CD4-positive, alpha-beta T cell (primary cell): ENCODE measurements at regions not wholly inside any gene's neighbourhood (a gene's known extent, or its start where the extent isn't known, plus 50 kb on each side); places are given as distances from the start of the nearest gene placed in this dataset.

ENCODE experiments used
- ATAC-seq: fragments of 200-7000 bp; cut with Tn5 transposase; one replicate; pipeline ENCODE4 v1.10.0; 2022; ENCODE audit warnings: mild to moderate bottlenecking; ENCODE audit not compliant: poor library complexity
- CTCF ChIA-PET: fragments of 350-600 bp; sonication (Branson Sonifier 250); formaldehyde crosslinking; loops from one replicate; lab custom pipeline; 2021; ENCODE audit warnings: antibody characterized with exemption, inconsistent platforms; lab: Charles Lee
- POLR2A ChIA-PET: fragments of 350-600 bp; sonication (Branson Sonifier 250); formaldehyde crosslinking; loops from one replicate; lab custom pipeline; 2021; ENCODE audit warnings: antibody characterized with exemption, inconsistent platforms; lab: Charles Lee
- DNase-seq, 14 experiments: peaks; one replicate each; pipeline ENCODE4 v3.0.0-alpha.2; 2013 to 2020; ENCODE audit warnings: mixed read lengths in 2 of 14
- H3K27ac ChIP-seq, 2 donors: one replicate each; pipeline versions ENCODE4 v1.5.1 to v1.7.0; 2013; ENCODE audit warnings: low read length in 2 of 2, low read depth in 1 of 2, mild to moderate bottlenecking in 1 of 2
- H3K27me3 ChIP-seq, 2 experiments: 1 replicate in 1 of 2; 2 replicates in 1 of 2; pipeline versions ENCODE4 v1.6.1 to v1.7.0; 2013; ENCODE audit warnings: low read length in 2 of 2, control low read depth in 1 of 2, mild to moderate bottlenecking in 1 of 2, moderate library complexity in 1 of 2; ENCODE audit not compliant: insufficient read depth in 2 of 2, control insufficient read depth in 1 of 2
- H3K36me3 ChIP-seq: one replicate; pipeline ENCODE4 v1.6.1; 2013; ENCODE audit warnings: low read length, control low read depth; ENCODE audit not compliant: insufficient read depth
- H3K4me1 ChIP-seq: one replicate; pipeline ENCODE4 v1.6.1; 2013; ENCODE audit warnings: low read length, control low read depth; ENCODE audit not compliant: insufficient read depth
- H3K4me3 ChIP-seq: one replicate; pipeline ENCODE4 v1.5.1; 2013; ENCODE audit warnings: mild to moderate bottlenecking, low read length, moderate library complexity
- H3K9me3 ChIP-seq, 2 experiments: 1 replicate in 1 of 2; 2 replicates in 1 of 2; pipeline versions ENCODE4 v1.6.1 to v1.7.0; 2013; ENCODE audit warnings: low read length in 2 of 2, mild to moderate bottlenecking in 2 of 2, control low read depth in 1 of 2, moderate library complexity in 1 of 2; ENCODE audit not compliant: control insufficient read depth in 1 of 2, insufficient read depth in 1 of 2
- H3K27ac Mint-ChIP-seq: one replicate; pipeline ENCODE4 v1.8.0; 2020; ENCODE audit warnings: mixed read lengths
- H3K27me3 Mint-ChIP-seq: one replicate; pipeline ENCODE4 v1.8.0; 2021; ENCODE audit warnings: mixed read lengths
- H3K36me3 Mint-ChIP-seq: one replicate; pipeline ENCODE4 v1.8.0; 2021; ENCODE audit warnings: low read depth, mixed read lengths
- H3K4me1 Mint-ChIP-seq: one replicate; pipeline ENCODE4 v1.8.0; 2021; ENCODE audit warnings: low read depth, mixed read lengths
- H3K4me3 Mint-ChIP-seq: one replicate; pipeline ENCODE4 v1.8.0; 2020; ENCODE audit warnings: mild to moderate bottlenecking, mixed read lengths
- H3K9me3 Mint-ChIP-seq: one replicate; pipeline ENCODE4 v1.8.0; 2020; ENCODE audit warnings: mixed read lengths
- intact Hi-C, 2 experiments: fragments of 100-400 bp; cut with DNase I in 1 of 2; cut with micrococcal nuclease in 1 of 2; formaldehyde crosslinking; loops; one replicate each; pipeline versions ENCODE4 v1.15.1 to v1.9.0; 2023 to 2025; cut with DNase I, micrococcal nuclease
- TF ChIP-seq, protein P1 (sequence below): fragments of 200-600 bp; IDR thresholded peaks from one replicate; pipeline ENCODE4 v1.8.0; 2022; ENCODE audit warnings: antibody characterized with exemption, mild to moderate bottlenecking

DNA sequence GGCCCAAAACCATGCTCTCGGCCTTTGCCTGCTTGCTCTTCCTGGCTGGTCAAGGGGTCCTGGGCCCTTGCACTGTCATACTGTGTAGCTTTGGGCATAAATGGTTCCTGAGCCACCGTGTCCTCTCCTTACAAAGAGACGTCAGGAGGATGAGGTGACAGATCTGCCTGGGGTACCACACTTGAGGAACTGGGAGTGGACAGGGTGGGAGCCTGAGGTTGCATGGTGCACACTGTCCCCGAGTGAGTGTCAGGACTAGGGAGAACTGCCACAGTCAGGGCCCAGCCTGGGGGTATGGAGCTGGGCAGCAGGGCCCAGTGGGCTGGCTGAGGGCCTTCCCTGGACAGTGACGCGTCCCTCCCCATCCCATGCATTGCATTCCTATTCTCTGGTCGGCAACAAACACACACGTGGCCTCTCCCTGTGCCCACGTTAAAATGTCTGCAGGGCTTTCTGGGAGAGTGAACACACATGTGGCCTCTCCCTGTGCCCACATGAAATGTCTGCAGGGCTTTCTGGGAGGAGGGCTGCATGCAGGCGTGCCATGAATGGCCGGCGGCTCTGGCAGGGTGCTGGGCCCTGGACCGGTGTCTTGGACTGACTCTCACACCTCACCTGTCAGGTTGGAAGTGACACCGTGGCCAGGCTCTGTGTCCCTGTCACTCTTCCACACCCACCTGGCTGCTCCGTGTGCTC is 122.1 kb upstream of the COL5A1 start:
- no peak overlapping the region for H3K27ac ChIP-seq
- H3K9me3 ChIP-seq = peaks cover 0 to 19% of the 10 kb centered on the region in 2 experiments
- Mint-ChIP-seq H3K27me3 (peaks cover 6% of the 10 kb centered on the region), H3K27ac (no peak overlapping the region), H3K36me3 (no peaks in the 10 kb centered on the region), H3K4me1 (no peaks in the 10 kb centered on the region), H3K9me3 (no peaks in the 10 kb centered on the region), H3K4me3 (no peak overlapping the region)
- no peak overlapping the region for H3K4me3 ChIP-seq
- ChIA-PET POLR2A (no interaction called here), CTCF (no interaction called here)
- intact Hi-C loops = no loop called here
- no peaks in the 10 kb centered on the region for H3K36me3 ChIP-seq
- no peaks in the 10 kb centered on the region for H3K4me1 ChIP-seq
- peak in 1 of 14 experiments; percentile 4 for DNase-seq
- no peaks in the 10 kb centered on the region for H3K27me3 ChIP-seq
- TF ChIP-seq, protein P1, sequence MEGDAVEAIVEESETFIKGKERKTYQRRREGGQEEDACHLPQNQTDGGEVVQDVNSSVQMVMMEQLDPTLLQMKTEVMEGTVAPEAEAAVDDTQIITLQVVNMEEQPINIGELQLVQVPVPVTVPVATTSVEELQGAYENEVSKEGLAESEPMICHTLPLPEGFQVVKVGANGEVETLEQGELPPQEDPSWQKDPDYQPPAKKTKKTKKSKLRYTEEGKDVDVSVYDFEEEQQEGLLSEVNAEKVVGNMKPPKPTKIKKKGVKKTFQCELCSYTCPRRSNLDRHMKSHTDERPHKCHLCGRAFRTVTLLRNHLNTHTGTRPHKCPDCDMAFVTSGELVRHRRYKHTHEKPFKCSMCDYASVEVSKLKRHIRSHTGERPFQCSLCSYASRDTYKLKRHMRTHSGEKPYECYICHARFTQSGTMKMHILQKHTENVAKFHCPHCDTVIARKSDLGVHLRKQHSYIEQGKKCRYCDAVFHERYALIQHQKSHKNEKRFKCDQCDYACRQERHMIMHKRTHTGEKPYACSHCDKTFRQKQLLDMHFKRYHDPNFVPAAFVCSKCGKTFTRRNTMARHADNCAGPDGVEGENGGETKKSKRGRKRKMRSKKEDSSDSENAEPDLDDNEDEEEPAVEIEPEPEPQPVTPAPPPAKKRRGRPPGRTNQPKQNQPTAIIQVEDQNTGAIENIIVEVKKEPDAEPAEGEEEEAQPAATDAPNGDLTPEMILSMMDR = no peak
- no peak for ATAC-seq

GRCh38 chr9:134521817-134522501 is 119.6 kb upstream of the COL5A1 start:
- intact Hi-C loops = no loop called here
- Mint-ChIP-seq H3K4me1 (no peaks in the 10 kb centered on the region), H3K36me3 (no peaks in the 10 kb centered on the region), H3K4me3 (no peak overlapping the region), H3K27me3 (peaks cover 12% of the 10 kb centered on the region), H3K9me3 (no peaks in the 10 kb centered on the region), H3K27ac (no peak overlapping the region)
- ATAC-seq (no peak), DNase-seq (peak in 1 of 14 experiments; percentile 4)
- peaks cover 0 to 2% of the 10 kb centered on the region in 2 experiments for H3K27me3 ChIP-seq
- H3K27ac ChIP-seq = no peak overlapping the region
- no peaks in the 10 kb centered on the region for H3K36me3 ChIP-seq
- TF ChIP-seq, protein P1 = no peak
- ChIA-PET CTCF (no interaction called here), POLR2A (no interaction called here)
- peaks cover 0 to 18% of the 10 kb centered on the region in 2 experiments for H3K9me3 ChIP-seq
- H3K4me3 ChIP-seq = no peak overlapping the region
- H3K4me1 ChIP-seq = no peaks in the 10 kb centered on the region

GRCh38 chr9:134522502-134522848 is 119.1 kb upstream of the COL5A1 start:
- intact Hi-C loops = no loop called here
- CTCF ChIA-PET = no interaction called here
- no peak for DNase-seq

More at GRCh38 chr9:134522502-134522848, 119.1 kb upstream of the COL5A1 start:
- H3K4me1 Mint-ChIP-seq = no peaks in the 10 kb centered on the region
- no peak overlapping the region for H3K27ac Mint-ChIP-seq
- H3K9me3 Mint-ChIP-seq = no peaks in the 10 kb centered on the region
- H3K27me3 ChIP-seq = peaks cover 0 to 2% of the 10 kb centered on the region in 2 experiments
- no peak for ATAC-seq
- H3K4me3 Mint-ChIP-seq = no peak overlapping the region
- no peaks in the 10 kb centered on the region for H3K36me3 Mint-ChIP-seq
- H3K27me3 Mint-ChIP-seq = peaks cover 12% of the 10 kb centered on the region
- no peaks in the 10 kb centered on the region for H3K4me1 ChIP-seq
- peaks cover 0 to 21% of the 10 kb centered on the region in 2 experiments for H3K9me3 ChIP-seq
- H3K4me3 ChIP-seq = no peak overlapping the region
- TF ChIP-seq, protein P1 = no peak
- H3K36me3 ChIP-seq = no peaks in the 10 kb centered on the region
- no peak overlapping the region for H3K27ac ChIP-seq
- POLR2A ChIA-PET = no interaction called here
